LHCN-M2 (cell line): ENCODE measurements at regions not wholly inside any gene's neighbourhood (a gene's known extent, or its start where the extent isn't known, plus 50 kb on each side); places are given as distances from the start of the nearest gene placed in this dataset.
"Not testable (repeated sequence)": the region's sequence is repeated elsewhere in the genome, so short reads cannot be mapped to it uniquely, and the experiment has no call there.

ENCODE experiments used
- DNase-seq: peaks from one replicate; pipeline ENCODE4 v3.0.0-alpha.2; 2012; ENCODE audit warnings: low read depth

GRCh38 chr6:80433673-80434025 is 327.2 kb downstream of the BCKDHB start:
- no peak for DNase-seq

GRCh38 chr6:80433010-80433672 is 326.7 kb downstream of the BCKDHB start:
- no peak for DNase-seq

DNA sequence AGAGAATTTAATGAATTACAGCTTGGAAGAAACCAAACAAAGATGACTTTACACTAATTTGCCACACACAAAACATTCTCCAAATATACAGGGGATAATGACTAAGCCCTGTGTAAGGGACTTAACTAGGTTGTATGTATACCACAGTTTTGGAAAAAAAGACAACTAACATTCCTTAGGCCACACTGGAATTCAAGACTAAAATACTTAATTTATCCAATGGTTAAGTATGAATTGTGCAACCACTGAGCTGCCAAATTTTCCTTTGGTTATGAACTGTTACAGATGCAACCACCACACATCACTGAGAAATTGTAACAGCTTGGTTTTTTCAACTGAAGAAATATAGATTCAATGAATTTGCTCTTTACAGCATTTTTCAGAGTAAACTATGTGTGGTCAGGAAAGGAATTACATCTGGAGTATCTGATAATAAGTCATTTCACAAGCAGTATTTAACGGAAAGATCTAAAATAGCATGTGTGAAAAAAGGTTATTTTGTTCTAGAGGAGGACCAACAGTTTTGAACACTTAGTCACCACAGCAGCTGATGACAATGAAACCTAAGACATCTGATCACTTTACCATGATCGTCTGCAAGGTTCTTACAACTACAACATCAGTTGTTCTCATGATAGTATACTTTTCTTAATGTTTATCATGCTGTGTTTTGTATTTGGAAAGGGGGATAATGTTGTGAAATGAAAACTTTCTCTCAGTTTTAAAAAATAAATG is 318.8 kb downstream of the BCKDHB start:
- peak; percentile 96 for DNase-seq

DNA sequence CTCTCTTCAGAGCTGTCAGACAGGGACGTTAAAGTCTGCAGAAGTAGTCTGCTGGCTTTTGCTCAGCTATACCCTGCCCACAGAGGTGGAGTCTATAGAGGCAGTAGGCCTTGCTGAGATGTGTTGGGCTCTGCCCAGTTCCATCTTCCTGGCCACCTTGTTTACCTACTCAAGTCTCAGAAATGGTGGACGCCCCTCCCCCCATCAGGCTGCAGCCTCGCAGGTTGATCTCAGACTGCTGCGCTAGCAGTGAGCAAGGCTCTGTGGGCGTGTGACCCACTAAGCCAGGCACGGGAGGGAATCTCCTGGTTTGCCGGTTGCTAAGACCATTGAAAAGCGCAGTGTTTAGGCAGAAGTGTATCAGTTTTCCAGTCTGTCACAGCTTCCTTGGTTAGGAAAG is 305.0 kb downstream of the BCKDHB start:
- DNase-seq, result no peak

DNA sequence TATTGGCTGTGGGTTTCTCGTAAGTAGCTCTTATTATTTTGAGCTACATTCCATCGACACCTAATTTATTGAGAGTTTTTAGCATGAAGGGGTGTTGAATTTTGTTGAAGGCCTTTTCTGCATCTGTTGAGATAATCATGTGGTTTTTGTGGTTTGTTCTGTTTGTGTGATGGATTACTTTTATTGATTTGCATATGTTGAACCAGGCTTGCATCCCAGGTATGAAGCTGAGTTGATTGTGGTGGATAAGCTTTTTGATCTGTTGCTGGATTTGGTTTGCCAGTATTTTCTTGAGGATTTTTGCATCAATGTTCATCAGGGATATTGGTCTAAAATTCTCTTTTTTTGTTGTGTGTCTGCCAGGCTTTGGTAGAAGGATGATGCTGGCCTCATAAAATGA is 301.5 kb downstream of the BCKDHB start:
- not testable (repeated sequence) for DNase-seq

- no peak for DNase-seq
Observed at GRCh38 chr6:80404889-80405288, 298.4 kb downstream of the BCKDHB start.

DNA sequence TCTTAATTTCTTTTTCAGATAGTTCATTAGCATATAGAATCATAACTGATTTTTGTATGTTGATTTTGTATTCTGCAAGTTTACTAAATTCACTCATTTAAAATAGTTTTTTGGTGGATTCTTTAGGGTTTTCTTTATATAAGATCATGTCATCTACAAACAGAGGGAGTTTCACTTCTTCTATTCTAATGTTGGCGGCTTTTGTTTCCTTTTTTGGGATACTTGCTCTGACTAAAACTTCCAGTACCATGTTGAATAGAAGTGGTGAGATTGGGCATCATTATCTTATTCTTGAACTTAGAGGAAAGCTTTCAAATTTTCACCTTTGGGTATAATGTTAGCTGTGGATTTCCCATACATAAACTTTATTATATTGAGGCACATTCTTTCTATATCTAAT is 296.9 kb downstream of the BCKDHB start:
- DNase-seq, result no peak

DNA sequence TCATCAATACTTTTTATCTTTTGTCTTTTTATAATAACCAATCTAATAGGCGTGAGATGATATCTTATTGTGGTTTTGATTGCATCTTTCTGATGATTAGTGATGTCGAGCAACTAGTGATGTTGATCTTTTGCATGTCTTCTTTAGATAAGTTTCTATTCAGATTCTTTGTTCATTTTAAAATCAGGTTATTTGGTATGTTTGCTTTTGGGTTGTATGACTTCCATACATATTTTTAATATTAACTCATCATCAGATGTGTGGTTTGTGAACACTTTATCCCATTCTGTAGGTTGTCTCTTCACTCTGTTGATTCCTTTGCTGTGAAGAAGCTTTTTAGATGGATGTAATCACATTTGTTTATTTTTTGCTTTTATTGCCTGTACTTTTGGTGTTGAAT is 295.8 kb downstream of the BCKDHB start:
- DNase-seq, result no peak
